T-helper 22 cell (primary cell): ENCODE measurements at regions not wholly inside any gene's neighbourhood (a gene's known extent, or its start where the extent isn't known, plus 50 kb on each side); places are given as distances from the start of the nearest gene placed in this dataset.
"Not testable (repeated sequence)": the region's sequence is repeated elsewhere in the genome, so short reads cannot be mapped to it uniquely, and the experiment has no call there.

Experiments
- DNase-seq: peaks from one replicate; pipeline ENCODE4 v3.0.0-alpha.2; 2020; ENCODE audit warnings: low read depth

- no peak for DNase-seq
Observed at GRCh38 chr12:124383028-124383427, 88.1 kb downstream of the RFLNA start.

GRCh38 chr12:124381456-124382296, 86.8 kb downstream of the RFLNA start:
- DNase-seq = no peak

DNA sequence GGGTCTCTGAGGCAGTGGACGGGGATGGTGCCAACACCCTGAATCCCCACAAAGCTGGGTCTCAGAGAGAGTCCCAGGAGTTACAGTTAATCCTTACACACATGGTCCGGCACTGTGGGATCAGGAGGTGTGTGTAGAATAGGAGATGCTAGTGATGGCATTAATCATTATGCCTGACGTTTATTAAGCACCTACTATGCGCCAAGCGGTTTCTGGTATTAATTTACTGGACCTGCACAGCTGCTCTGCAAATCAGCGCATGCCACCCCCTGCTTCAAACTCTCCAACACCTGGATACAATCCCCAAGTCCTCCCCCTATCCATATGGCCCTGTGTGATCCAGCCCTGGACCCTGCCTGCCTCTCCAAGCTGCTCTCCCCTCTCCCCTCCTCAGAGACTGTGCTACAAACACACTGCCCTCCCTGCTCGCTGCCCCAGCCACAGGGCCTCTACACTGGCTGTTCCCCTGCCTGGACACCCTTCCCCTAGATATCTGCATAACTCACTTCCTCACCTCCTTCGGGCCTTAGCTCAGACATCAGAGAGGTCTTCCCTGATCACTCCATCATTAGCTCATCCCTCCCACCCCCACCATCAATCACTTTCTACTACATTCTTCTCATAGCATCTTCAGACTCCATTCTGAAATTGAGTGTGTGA, 86.0 kb downstream of the RFLNA start:
- DNase-seq = no peak

GRCh38 chr12:124379938-124380754, 85.3 kb downstream of the RFLNA start:
- no peak for DNase-seq

- DNase-seq = no peak
Observed at GRCh38 chr12:124379379-124379937, 84.6 kb downstream of the RFLNA start.

DNA sequence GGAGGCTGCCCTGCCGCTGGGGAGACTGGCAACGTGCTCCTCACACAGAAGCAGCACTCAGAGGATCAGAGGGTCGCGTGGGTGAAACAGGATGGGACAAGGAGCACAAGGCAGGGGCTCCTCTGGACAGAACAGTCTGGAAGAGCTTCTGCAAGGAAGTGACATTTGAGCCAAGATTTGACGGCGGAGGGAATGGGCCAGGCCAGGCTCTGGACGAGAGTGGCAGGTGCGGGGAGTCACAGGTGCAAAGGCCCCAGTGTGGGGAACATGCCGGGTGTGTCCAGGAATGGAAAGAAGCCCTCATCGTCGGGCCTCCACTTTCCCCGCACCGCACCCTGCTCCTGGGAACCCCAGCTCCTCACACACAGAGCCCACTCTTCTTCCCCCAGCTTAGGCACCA, 84.0 kb downstream of the RFLNA start:
- no peak for DNase-seq

- DNase-seq = no peak
Observed at GRCh38 chr12:124377981-124378509, 83.2 kb downstream of the RFLNA start.

DNA sequence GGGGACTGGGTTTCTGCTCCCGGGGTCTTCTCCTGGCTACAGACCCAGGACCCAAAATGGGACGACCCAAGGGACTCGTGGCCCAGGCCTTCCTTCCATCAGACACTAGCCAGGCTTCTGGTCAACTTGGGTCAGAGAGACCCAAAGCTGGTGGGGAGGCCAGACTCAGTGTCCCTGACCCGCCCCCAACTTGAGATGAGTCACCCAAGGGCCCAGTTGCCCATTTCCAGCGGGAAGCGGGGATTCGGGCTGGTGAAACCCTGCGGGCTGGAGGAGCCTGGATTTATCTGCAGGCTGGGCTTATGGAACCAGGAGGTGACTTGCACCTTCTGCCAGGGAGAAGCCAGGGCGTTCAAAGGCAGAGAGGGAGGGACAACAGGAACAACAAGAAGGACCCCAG, 81.5 kb downstream of the RFLNA start:
- DNase-seq = no peak

DNA sequence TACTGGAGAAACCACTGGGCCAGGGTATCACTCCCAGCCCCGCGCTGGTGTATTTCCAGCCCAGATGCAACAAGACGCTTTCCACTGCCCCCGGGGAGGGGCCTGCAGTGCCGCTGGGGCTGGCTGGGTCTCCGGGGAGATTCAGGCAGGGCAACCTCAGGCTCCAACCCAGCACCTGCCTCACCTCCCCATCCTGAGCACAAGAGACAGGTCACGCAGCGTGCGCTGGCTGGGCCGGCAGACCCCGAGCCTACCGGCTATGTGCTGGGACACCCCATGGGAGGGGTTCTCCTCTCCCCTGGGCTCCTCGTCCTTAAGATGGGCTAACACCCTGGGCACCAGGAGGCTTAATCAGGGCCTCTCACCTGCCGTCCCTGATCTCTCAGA, 80.9 kb downstream of the RFLNA start:
- DNase-seq = no peak

GRCh38 chr12:124375141-124375788, 80.4 kb downstream of the RFLNA start:
- no peak for DNase-seq

GRCh38 chr12:124374567-124374966, 79.7 kb downstream of the RFLNA start:
- no peak for DNase-seq

- DNase-seq = no peak
Observed at GRCh38 chr12:124374147-124374546, 79.3 kb downstream of the RFLNA start.

GRCh38 chr12:124373701-124374100, 78.8 kb downstream of the RFLNA start:
- DNase-seq = not testable (repeated sequence)

DNA sequence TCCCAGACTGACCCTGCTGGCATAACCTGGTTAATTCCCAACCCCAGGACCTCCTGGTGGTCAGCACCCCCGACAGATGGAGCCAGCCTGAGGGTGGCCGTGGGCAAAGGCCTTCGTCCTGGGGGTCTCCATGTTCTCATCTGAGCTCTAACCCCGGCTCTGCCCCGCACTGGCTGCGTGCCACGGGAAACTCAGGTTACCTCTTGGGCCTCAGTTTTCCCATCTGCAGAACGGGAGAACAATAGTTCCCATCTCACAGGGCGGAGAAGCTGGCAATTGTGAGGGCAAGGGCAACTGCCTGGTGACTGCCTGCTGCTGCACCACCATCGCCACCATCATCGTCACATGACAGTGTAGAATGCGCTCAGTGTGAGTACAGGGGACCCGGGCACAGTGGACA, 77.9 kb downstream of the RFLNA start:
- DNase-seq = no peak

DNA sequence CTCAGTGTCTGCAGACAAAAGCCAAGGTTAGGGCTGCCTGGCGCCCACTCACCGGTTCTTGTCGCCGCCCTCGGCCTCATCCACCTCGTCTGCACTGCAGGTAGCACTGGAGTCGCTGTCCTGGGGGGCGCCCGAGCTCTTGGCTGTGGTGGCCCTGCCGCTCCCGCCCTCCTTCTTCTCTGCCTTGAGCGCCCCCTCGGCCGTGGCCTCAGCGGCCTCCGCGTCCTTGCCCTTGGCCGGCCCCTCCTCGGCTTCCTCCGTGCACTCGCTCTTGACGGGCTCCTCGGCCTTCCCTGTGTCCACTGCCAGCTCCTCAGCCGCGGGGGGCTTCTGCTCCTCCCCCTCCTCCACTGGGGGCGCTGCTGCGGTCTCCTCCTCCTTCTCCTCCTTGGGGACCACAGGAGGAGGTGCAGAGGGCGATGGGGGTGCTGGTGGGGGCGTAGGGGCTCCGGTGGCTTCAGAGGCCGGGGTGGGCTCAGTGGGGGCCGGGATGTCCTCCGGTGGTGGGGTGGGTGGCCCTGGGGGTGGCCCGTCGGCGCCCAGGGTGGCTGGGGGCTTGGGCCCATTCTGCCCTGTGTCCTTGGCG, 77.2 kb downstream of the RFLNA start:
- DNase-seq = no peak

DNA sequence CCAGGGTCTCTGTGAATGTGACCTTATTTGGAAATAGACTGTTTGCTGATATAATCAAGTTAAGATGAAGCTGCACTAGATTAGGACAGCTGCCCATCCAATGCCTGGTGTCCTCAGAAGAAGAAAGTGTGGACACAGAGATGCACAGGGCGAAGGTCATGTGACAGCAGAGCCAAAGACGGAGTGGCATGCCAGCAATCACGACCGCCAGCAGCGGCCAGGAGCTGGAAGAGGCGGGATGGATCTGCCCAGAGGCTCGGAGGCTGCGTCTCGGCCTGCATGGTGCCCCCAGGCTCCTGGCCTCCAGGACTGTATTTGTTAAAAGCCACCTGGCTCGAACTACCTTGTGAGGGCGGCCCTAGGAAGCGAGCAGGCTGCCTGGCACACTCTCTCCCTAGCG, 76.5 kb downstream of the RFLNA start:
- DNase-seq = no peak

DNA sequence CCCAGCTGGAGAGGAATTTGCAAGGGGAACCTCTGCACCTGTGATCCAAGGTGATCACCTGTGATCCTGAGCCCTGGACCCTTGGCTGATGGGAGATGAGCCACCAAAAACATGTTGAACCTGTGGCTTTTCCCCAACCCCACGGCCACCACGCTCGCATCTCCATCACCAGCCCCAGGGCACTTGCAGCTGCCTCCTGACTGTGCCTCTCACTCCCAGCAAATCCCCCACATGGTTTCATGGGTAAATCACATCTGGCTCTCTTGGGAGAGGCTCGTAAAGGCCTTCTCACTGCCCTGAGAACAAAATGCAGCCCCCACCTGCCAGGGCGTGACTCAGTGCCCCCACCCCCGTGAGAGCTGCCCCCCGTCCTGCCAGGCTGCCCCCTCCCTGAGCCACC, 76.0 kb downstream of the RFLNA start:
- DNase-seq = no peak

- DNase-seq = no peak
Observed at GRCh38 chr12:124370384-124370783, 75.5 kb downstream of the RFLNA start.

DNA sequence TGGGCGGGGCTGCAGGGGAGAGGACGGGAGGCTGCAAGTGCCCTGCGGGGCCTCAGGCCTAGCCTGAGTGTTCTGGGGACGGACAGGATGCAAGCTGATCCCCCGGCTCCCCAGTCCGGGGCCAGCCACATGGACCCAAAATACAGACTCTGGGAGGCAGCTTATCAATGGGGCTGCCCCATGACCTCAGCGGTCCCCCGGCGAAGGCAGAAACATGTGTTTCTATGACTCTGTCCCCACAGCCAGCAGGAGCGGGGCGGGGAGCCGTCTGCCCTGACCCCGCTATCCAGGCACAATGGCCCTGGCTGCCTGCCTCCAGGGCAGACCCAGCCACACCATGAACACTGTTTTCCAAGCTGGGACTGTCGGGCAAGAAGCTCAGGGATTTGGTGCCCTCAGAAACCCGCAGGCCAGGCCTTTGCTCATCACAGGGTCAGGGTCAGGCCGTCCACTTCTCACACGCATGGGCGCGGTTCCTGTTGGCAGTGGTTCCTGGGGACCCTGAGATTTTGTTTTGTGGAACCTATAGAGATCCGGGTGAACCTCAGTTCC, 75.0 kb downstream of the RFLNA start:
- DNase-seq = no peak

DNA sequence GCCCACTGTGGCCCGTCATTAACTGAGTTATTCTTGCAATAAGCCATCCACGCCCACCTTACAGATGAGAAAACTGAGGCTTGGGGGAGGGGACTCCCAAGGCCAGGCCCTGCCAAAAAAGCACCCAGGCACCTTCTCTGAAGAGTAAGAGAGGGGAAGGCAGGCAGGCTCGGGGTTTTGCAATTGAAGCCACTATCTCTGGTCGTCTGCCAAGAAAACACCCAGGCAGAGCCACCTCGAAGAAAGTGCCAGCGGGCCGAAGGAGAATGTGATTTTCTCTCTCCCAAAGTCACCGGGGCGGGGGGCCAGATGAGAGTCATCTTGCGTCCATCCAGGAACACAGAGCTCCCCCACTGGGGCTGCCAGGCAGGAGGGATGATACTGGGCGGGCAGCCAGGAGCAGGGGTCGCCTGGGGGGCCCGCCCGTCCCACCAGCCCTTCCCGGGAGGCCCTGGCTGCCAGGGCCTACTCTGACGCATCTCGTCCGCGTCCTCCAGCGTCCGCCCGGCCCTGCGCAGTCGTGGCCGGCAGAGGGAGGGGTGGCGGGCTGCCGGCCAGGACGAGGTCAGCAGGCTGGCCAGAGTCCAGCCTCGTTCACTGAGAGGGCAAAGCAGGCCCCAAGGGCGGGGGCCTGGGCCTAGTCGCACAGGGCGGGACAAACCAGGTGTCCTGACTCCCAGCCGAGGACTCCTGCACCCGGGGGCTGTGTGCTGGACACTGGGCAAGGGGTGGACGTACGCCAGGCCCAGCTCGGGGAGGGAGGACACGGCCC, 74.3 kb downstream of the RFLNA start:
- no peak for DNase-seq
